VCaP (cell line): ENCODE measurements at regions not wholly inside any gene's neighbourhood (a gene's known extent, or its start where the extent isn't known, plus 50 kb on each side); places are given as distances from the start of the nearest gene placed in this dataset.
"Not testable (repeated sequence)": the region's sequence is repeated elsewhere in the genome, so short reads cannot be mapped to it uniquely, and the experiment has no call there.

ENCODE experiments used
- H3K27ac ChIP-seq: fragments of 450-650 bp; 2 replicates; pipeline ENCODE4 v1.5.1; 2017
- CTCF ChIP-seq: fragments of 450-650 bp; conservative IDR thresholded peaks from 2 replicates; pipeline ENCODE4 v1.5.1; 2017; ENCODE audit warnings: mild to moderate bottlenecking, moderate library complexity

DNA sequence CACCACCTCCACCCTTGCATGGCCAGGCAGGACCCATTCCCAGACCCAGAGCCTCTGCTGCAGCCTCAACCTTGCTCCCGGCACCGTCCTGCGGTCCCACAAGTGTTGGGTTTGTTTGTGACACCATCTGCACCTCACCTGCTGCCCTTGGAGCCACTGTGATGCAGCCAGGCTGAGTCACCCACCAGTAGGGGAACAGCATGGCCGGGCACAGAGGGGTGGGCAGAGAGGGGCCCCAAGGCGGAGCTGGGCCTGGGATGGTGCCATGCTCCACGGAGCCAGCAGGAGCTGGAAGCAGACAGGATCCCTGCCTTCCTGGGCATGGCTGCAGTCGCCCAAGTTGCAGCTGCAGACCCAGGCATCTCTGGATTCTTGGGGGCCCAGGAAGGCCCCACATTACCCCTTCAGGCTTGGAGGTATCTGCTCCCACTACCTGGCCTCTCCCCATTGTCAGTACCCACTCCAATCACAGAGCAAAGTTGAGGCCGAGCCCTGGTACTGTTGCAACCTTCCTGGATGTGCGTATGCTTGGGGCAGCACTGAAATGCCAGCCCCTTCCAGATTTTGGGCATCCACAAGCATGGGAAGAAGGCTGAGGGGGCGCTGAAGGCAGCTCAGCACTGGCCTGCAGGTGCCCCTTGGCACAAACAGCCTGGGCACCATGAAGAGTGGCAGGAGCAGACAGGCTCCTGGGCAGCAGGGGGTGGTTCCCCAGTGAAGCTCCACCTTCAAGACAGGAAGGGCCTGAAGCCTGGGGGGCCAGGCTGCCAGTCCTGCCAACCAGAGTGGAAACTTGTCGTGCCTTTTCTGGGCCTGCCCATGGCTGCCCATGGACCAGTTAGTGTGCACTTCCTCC lies 172.8 kb downstream of the MATN1 start:
- no peak for TF ChIP-seq CTCF
- no peak overlapping the region for H3K27ac ChIP-seq

DNA sequence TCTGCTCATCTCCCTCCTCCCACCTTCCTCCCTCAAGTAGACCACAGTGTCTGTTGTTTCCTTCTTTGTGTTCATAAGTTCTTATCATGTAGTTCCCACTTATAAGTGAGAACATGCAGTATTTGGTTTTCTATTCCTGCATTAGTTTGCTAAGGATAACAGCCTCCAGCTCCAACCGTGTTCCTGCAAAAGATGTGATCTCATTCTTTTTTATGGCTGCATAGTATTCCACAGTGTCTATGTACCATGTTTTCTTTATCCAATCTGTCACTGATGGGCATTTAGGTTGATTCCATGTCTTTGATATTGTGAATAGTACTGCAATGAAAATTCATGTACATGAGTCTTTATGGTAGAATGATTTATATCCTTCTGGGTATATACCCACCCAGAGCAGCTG lies 173.5 kb downstream of the MATN1 start:
- not testable (repeated sequence) for H3K27ac ChIP-seq

DNA sequence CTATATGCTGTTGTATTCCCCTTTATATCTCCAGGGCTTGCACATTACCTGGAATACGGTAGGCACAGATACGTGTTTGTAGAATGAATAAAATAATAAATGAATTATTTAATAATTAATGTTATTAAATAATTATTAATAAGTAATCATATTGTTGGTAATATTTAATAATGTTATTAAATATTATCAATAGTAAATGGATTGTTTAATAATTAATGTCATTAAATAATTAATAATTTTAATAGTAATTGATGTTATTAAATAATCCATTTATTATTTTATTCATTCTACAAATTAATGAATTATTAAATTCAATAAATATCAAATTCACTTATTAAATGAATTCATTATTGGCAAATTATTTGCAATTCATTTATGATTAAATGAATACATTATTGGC lies 175.1 kb downstream of the MATN1 start:
- no peak for TF ChIP-seq CTCF
- H3K27ac ChIP-seq: no peak overlapping the region

- not testable (repeated sequence) for H3K27ac ChIP-seq
Measured at GRCh38 chr1:30547326-30547725, 176.1 kb downstream of the MATN1 start.

DNA sequence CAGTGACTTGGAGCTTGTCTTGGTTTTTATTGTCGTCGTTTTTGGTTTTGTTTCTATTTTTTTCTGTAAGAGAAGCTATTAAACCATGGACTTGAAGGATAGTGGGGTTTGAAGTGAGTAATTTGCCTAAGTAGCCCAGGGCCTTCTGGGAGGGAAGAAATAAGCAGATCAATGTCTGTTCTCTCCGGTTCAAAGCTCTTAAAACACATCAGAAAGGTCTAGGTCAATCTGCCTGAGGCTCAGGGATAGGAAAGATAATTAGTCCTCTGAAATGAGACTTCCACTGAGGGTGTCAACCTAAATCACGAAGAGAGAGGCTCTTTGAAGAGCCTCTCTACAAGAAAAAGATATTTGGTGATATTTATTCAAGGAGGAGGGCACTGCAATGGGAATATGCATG lies 178.0 kb downstream of the MATN1 start:
- TF ChIP-seq CTCF: no peak
- no peak overlapping the region for H3K27ac ChIP-seq

DNA sequence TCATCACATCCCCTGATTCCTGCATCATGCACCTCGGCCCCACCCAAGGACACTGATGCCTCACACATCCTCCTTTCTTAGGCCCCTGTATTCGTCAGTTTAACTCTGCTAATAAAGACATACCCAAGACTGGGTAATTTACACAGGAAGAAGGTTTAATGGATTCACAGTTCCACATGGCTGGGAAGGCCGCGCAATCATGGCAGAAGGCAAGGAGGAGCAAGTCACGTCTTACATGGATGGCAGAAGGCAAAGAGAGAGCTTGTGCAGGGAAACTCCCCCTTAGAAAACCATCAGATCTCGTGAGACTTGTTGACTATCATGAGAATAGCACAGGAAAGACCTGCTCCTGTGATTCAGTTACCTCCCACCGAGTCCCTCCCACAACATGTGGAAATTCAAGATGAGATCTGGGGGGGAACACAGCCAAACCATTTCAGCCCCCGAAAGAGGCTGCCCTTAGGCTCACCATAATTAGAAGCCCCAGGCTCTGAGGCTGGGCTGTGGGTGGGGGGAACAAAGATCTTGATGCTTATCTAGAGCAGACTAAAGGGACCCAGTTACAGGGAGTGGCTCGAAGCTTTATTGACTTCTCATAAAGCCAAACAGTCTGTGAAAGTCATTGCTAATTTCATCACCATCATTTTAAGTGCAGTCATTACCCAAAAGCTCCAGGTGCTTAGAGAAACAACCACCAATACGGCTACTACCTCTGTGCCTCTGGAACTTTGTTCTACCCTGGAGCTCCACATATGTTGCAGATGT lies 181.5 kb downstream of the MATN1 start:
- TF ChIP-seq CTCF: no peak
- no peak overlapping the region for H3K27ac ChIP-seq

- no peak for TF ChIP-seq CTCF
- H3K27ac ChIP-seq: no peak overlapping the region
Measured at GRCh38 chr1:30540611-30541192, 182.7 kb downstream of the MATN1 start.

DNA sequence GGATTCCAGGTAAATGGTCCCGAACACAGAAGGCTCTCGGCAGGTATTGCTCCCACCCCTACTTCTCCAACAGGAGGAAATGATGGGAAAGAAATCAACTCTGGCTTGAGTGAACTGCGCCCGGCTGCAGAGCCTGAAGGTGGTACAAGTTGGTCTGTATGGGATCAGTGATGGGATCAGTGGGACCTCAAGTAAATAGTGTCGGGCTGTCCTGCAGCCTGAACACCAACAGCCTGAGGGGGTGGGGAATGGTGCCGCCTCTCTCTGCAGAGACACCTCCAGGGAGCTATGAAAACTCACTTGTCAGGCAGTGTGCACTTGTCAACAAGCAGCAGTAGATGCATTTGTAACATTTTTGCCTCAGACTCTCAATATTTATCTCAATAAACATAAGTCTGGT lies 183.5 kb downstream of the MATN1 start:
- no peak for TF ChIP-seq CTCF
- no peak overlapping the region for H3K27ac ChIP-seq
